GM18519 (cell line): ENCODE measurements at regions not wholly inside any gene's neighbourhood (a gene's known extent, or its start where the extent isn't known, plus 50 kb on each side); places are given as distances from the start of the nearest gene placed in this dataset.
"Not testable (repeated sequence)": the region's sequence is repeated elsewhere in the genome, so short reads cannot be mapped to it uniquely, and the experiment has no call there.

Source experiments
- ATAC-seq: cut with Tn5 transposase; IDR thresholded peaks from one replicate; pipeline ENCODE4 v1.9.1; 2021; ENCODE audit warnings: mild to moderate bottlenecking, moderate library complexity; ENCODE audit not compliant: unreplicated experiment, low FRiP score

DNA sequence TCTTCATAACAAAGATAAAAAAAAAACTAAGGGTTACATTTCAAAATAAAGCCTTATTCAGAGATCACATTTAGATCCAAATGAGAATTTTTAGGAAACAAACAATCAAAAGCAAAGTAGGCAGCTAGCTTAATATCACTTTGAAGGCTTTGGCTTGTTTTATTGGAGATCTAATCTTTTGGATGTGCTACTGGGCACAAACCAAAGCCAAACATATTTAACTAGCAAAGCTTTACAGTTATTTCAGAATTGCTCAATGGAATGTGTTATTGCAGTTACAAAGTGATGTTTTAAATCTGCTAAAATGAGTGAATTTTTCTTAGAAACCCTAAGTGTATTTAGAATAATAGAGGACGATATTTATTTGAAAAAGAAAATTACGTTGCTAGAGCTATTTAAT, 114.7 kb upstream of the KLHL1 start:
- no peak for ATAC-seq

DNA sequence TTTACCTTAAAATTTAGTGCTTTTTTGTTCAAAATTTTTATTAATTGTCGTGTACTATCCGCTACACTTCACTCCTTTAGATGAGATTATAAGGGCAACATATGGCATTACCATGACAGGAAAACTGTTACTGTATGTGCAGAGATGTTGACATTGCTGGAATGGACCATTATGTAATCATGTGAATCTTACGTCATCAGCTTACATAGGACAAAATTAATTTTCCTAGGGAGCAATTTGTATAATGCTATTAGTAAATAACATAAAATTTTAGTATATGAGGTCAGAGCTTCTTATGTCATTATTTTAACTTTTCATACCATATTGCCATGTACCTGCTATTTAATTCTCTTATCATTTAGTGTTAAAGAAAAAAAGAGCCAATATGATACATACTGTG, 110.4 kb upstream of the KLHL1 start:
- ATAC-seq = no peak

DNA sequence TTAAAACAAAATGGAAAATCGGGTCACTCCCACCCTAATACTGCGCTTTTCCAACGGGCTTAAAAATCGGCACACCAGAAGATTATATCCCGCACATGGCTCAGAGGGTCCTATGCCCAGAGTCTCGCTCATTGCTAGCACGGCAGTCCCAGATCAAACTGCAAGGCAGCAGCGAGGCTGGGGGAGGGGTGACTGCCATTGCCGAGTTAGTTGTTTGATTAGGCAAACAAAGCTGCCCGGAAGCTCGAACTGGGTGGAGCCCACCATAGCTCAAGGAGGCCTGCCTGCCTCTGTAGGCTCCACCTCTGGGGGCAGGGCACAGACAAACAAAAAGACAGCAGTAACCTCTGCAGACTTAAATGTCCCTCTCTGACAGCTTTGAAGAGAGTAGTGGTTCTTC, 100.7 kb upstream of the KLHL1 start:
- ATAC-seq = not testable (repeated sequence)

DNA sequence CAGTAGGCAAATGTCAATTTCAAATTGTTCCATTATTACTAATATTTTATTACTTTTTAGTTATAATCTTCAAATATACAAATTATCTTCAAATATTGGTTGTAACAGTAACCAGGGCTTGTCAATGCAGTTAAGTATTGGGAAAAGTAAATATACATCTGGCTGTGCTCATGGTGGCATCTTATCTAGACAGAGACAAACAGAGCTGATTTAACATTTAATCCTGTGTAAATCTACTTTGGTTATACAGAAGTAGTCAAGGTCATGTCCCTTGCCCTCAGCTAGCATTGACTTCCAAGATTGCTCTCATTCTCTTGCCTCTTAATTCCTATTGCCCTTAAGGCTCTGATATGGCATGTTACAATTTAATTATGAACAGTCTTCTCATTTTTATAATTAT, 98.4 kb upstream of the KLHL1 start:
- ATAC-seq = no peak

DNA sequence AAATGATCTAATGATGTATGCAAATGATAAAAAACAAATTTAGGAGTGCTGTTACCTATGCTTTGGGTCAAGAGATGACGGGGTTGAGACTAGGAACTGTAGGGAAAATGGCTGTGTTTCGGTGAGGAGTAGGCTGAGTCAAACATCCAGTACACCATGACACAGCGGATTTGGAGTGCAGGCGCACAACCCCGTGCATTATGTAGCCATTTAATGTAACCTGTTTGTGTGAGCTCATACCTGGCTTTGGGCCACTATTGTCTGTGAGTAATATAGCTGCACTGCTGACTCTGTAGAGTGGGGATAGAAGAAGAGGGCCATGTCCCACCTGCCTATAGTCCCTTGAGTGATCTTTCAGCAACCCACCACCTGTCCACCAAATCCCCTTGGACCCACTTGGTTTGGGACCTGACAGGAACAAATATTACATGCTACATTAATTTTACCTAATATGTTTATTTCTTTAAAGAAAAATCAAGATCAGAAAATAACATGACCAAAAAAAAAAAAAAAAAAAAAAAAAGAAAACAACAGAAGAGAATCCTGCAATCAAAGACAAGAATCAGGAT, 95.5 kb upstream of the KLHL1 start:
- no peak for ATAC-seq

DNA sequence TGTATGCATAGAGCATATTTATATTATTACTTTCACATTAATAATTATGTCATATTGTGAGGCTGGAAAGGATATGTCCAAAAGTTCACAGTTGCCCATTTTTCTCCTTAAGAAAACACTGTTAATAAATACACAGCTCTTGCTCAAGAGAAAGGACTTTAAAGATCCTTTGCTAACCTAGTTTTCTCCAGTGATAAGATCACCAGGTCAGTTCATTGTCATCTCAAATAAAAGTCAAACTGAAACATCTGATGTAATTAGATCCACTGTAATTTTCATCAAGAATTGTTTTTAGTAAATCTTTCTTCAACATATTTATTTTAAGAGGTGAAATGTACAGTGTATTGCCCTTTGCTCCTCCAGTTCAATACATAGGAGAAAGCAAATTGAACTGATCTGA, 82.8 kb upstream of the KLHL1 start:
- no peak for ATAC-seq

DNA sequence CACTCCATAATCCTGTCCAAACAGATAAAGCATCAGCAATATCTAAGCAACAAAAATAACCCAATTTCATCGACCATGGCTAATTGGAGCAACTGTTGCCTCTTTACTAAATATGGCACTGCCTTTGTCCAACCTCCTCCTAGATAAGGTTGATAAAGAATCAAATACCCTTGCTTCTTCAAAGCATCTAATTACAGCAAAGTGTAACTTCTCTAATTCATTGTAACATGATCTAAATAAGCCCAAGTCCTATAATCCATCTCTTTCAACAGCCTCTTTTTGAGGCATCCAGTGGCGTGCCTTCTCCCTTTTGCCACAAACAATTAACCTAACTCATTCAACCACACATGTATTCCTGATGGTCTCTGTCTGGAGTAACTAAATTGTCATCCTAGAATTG, 81.7 kb upstream of the KLHL1 start:
- ATAC-seq = no peak

DNA sequence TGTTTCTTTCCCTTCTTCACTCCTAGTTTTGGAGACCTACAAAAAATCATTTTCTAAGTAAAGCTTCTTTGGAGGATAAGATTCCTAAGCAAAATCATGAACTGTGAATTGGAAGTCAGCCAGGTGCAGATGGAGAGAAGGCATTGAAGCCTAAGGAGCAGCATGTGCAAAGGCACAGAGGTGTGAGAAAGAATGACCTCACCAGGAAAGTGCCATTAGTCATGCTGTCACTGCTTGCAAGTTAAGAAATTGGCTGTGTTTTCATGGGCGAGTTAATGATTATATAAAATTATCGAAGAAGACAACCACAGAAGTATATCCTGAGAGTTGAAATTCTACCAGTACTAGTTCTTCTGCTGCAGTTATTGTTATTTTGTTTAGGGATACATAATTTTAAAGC, 80.3 kb upstream of the KLHL1 start:
- ATAC-seq = no peak

DNA sequence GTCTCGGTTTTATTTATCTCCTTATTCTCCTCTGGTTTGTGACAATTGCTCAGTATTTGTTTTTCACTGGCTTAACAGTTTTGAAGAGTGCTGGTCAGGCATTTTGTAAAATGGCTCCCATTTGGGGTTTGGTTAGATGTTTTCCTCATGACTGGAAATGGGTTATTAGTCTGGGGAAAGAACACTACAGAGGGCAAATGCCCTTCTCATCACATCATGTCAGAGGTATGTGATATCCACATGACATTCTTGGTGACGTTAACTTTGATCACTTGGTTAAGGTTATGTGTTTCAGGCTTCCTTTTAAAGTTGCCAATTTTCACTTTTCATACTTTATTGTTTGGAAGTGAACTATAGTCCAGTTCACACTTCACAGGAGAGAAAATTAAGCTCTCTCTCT, 74.8 kb upstream of the KLHL1 start:
- no peak for ATAC-seq
